Peyer's patch (tissue), 4 donors: ENCODE measurements at regions not wholly inside any gene's neighbourhood (a gene's known extent, or its start where the extent isn't known, plus 50 kb on each side); places are given as distances from the start of the nearest gene placed in this dataset.

Source experiments
- DNase-seq, 3 donors: peaks; one replicate each; pipeline ENCODE4 v3.0.0-alpha.2; 2017 to 2019
- H3K27ac ChIP-seq, 4 donors: fragments of 200-600 bp; sonication (generic); one replicate each; pipeline ENCODE4 v1.5.1; 2016 to 2019
- H3K27me3 ChIP-seq, 2 donors: fragments of 200-600 bp; sonication (generic); one replicate each; pipeline ENCODE4 v1.5.1; 2019
- H3K36me3 ChIP-seq, 3 donors: fragments of 200-600 bp; sonication (generic); one replicate each; pipeline ENCODE4 v1.5.1; 2016 to 2019
- H3K4me1 ChIP-seq, 4 donors: fragments of 200-600 bp; sonication (generic); one replicate each; pipeline ENCODE4 v1.5.1; 2016 to 2019
- H3K4me3 ChIP-seq, 4 donors: fragments of 200-600 bp; sonication (generic); 1 replicate in 3 of 4; 2 replicates in 1 of 4; pipeline ENCODE4 v1.5.1; 2016 to 2019; ENCODE audit warnings: mild to moderate bottlenecking in 1 of 4
- H3K9me3 ChIP-seq, 4 donors: fragments of 200-600 bp; sonication (generic); one replicate each; pipeline ENCODE4 v1.5.1; 2016 to 2019; ENCODE audit warnings: mild to moderate bottlenecking in 1 of 4
- CTCF ChIP-seq, 6 experiments: fragments of 450-650 bp in 4 of 6; fragments of 200-600 bp in 2 of 6; sonication (generic) in 1 of 6; IDR thresholded peaks; one replicate each; pipeline ENCODE4 v1.5.1; 2017 to 2019; ENCODE audit warnings: antibody characterized with exemption in 6 of 6, mild to moderate bottlenecking in 3 of 6, moderate library complexity in 1 of 6
- POLR2A ChIP-seq, 2 donors: fragments of 450-650 bp; IDR thresholded peaks; one replicate each; pipeline ENCODE4 v1.5.1; 2017; ENCODE audit warnings: antibody characterized with exemption in 2 of 2, mild to moderate bottlenecking in 2 of 2, moderate library complexity in 2 of 2

GRCh38 chr13:74329962-74330361, 195.8 kb upstream of the KLF12 start:
- TF ChIP-seq POLR2A (IDR thresholded peaks at IDR 0.05) (no peak), CTCF (IDR thresholded peaks at IDR 0.05) (no peak)
- DNase-seq = no peak

GRCh38 chr13:74325106-74325505, 190.9 kb upstream of the KLF12 start:
- no peak overlapping the region for H3K4me3 ChIP-seq
- no peaks in the 10 kb centered on the region for H3K9me3 ChIP-seq
- DNase-seq = no peak
- H3K27ac ChIP-seq = no peak overlapping the region
- no peak for TF ChIP-seq POLR2A (IDR thresholded peaks at IDR 0.05)
- no peak for TF ChIP-seq CTCF (IDR thresholded peaks at IDR 0.05)
- H3K36me3 ChIP-seq = no peaks in the 10 kb centered on the region
- H3K27me3 ChIP-seq = no peaks in the 10 kb centered on the region
- no peaks in the 10 kb centered on the region for H3K4me1 ChIP-seq

More at GRCh38 chr13:74329962-74330361, 195.8 kb upstream of the KLF12 start:
- no peaks in the 10 kb centered on the region for H3K9me3 ChIP-seq
- no peaks in the 10 kb centered on the region for H3K27me3 ChIP-seq
- no peak overlapping the region for H3K27ac ChIP-seq
- no peak overlapping the region for H3K4me3 ChIP-seq
- H3K4me1 ChIP-seq = no peaks in the 10 kb centered on the region
- no peaks in the 10 kb centered on the region for H3K36me3 ChIP-seq

GRCh38 chr13:74324338-74324737, 190.1 kb upstream of the KLF12 start:
- no peaks in the 10 kb centered on the region for H3K36me3 ChIP-seq
- H3K4me3 ChIP-seq = no peak overlapping the region
- no peaks in the 10 kb centered on the region for H3K9me3 ChIP-seq
- H3K4me1 ChIP-seq = no peaks in the 10 kb centered on the region
- TF ChIP-seq POLR2A (IDR thresholded peaks at IDR 0.05) = no peak
- TF ChIP-seq CTCF (IDR thresholded peaks at IDR 0.05) = no peak
- DNase-seq = no peak
- H3K27ac ChIP-seq = no peak overlapping the region
- H3K27me3 ChIP-seq = no peaks in the 10 kb centered on the region

GRCh38 chr13:74322562-74322961, 188.4 kb upstream of the KLF12 start:
- no peaks in the 10 kb centered on the region for H3K9me3 ChIP-seq
- H3K27me3 ChIP-seq = no peaks in the 10 kb centered on the region
- H3K27ac ChIP-seq = no peak overlapping the region
- no peaks in the 10 kb centered on the region for H3K36me3 ChIP-seq
- no peak for DNase-seq
- no peaks in the 10 kb centered on the region for H3K4me1 ChIP-seq
- no peak for TF ChIP-seq CTCF (IDR thresholded peaks at IDR 0.05)
- no peak for TF ChIP-seq POLR2A (IDR thresholded peaks at IDR 0.05)
- H3K4me3 ChIP-seq = no peak overlapping the region

- Histone ChIP-seq H3K27ac (no peak overlapping the region), H3K4me3 (no peak overlapping the region), H3K27me3 (no peaks in the 10 kb centered on the region), H3K36me3 (no peaks in the 10 kb centered on the region), H3K9me3 (no peaks in the 10 kb centered on the region), H3K4me1 (no peaks in the 10 kb centered on the region)
- DNase-seq = no peak
- TF ChIP-seq CTCF (IDR thresholded peaks at IDR 0.05) (no peak), POLR2A (IDR thresholded peaks at IDR 0.05) (no peak)
Measured at GRCh38 chr13:74320282-74320681, 186.1 kb upstream of the KLF12 start.

GRCh38 chr13:74316547-74316946, 182.3 kb upstream of the KLF12 start:
- Histone ChIP-seq H3K4me3 (no peak overlapping the region), H3K27me3 (no peaks in the 10 kb centered on the region), H3K27ac (no peak overlapping the region), H3K4me1 (no peaks in the 10 kb centered on the region), H3K36me3 (no peaks in the 10 kb centered on the region), H3K9me3 (no peaks in the 10 kb centered on the region)
- TF ChIP-seq CTCF (IDR thresholded peaks at IDR 0.05) (no peak), POLR2A (IDR thresholded peaks at IDR 0.05) (no peak)
- no peak for DNase-seq
